GM18909 (cell line): ENCODE measurements at regions not wholly inside any gene's neighbourhood (a gene's known extent, or its start where the extent isn't known, plus 50 kb on each side); places are given as distances from the start of the nearest gene placed in this dataset.

ENCODE experiments used
- ATAC-seq: cut with Tn5 transposase; IDR thresholded peaks from one replicate; pipeline ENCODE4 v1.9.1; 2021; ENCODE audit warnings: mild to moderate bottlenecking; ENCODE audit not compliant: unreplicated experiment, poor library complexity

DNA sequence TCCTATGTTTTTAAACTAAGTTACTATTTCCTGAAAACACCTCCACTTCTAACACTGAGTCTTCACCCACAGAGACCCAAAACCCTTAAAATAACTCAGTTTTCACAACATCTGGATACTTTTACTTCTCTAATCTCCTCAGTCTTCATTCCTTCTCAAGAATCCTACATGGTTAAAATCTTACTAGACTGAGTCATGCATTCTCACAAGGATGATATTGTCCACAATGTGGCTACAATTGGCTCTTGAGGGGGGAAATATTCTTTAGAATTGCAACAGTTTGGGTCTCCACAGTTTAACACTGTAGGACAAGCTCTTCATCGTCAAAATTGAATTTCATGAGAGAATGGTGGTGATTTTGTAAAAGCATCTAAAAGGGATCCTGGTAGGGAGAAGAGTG is 397.1 kb downstream of the SLITRK5 start:
- no peak for ATAC-seq

DNA sequence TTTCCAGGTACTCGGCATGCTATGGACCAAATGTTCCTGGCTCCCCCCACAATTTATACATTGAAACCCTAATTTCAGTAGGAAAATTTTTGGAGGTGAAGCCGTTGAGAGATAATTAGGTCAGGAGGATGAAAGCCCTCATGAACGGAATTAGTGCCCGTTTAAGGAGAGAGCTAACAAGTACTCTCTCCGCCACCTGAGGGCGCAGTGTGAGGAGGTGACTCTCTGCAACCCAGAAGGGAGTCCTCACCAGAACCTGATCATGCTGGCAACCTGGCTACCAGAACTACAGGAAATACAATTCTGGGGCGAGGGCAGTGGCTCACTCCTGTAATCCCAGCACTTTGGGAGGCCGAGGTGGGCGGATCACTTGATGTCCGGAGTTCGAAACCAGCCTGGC is 397.8 kb downstream of the SLITRK5 start:
- ATAC-seq: no peak

DNA sequence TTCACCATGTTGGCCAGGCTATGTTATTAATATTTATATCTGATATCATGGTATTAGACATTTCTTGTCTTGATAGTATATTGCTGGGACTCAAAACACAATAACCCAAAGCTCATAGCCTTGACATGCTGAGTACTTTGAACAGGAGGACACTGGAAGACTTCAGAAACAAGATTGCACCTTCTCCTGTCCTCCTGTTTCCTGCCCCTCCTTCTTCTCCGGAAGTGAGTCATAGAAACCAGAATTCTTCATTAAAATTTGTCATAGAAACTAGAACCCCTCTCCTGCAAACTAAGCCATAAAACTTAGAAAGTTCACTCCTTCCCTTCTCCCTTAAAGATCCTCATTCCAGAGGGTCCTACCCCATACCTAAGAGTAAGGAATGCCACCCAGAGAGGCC is 400.2 kb downstream of the SLITRK5 start:
- ATAC-seq: no peak

DNA sequence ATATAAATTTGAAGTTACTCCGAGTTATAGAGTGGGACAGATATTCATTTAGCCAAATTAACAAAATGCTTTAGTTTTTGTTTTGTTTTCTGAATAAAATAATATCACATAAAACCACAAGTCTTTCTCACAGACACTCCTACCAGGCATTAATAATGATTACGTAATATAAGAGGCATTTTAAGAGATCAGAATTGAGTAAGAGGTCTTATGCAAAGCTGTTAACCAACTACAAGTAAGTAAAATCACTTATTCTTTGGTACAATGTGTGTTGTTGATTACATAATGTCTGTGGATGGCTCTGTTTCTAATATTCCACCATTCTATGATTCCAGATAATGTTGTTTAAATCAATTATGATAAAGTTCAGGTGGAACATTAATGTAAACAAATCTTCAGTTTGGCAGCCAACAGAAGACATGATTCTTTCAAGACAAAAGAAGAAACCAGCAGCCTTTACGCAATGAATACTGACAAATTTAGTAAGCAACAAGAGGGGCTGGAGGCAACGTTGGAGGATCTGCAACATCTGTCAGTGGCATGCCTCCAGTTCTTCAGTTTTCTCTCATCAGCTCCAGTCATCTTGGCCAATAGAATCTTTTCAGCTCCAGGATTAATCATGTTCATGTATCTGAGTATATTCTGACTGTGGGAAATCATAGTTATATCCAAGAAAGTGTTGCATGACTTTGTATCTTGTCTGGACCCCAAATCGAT is 403.8 kb downstream of the SLITRK5 start:
- ATAC-seq: no peak

DNA sequence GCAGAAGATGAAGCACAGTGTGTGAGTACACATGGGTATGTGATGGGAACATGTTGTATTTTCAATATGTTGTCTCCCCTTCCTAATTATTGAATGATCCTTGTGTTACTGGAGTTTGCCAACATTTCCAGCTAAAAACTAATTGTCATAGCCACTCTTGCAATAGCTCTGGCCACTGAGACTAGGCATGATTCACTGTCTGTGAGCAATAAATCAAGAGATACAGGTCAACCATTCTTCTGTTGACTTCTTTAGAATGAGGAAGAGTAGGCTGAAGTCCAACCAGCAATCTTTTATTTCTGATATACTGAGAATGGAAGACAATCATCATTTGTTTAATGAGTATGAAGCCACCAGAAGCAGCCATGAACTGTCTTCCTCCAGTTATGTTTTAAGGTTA is 413.9 kb downstream of the SLITRK5 start:
- ATAC-seq: no peak

DNA sequence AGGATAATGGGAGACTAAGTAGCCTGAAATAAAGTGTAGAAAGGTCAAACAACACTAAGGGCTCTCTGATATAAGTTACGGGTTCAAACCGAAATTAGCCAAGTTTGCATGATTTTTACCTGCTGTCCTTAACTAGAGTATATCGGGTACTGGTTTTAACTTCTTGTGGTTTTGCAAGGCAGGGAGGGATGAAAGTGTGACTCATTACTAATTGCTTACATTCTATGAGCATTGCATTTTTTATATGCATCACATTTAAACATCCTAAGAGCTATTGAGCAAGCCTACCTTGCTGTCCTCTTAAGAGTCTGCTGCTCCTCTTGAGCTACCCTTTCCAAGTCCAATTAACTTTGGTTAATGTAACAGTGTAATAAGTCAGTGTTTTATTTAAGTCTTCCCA is 415.4 kb downstream of the SLITRK5 start:
- ATAC-seq: no peak

DNA sequence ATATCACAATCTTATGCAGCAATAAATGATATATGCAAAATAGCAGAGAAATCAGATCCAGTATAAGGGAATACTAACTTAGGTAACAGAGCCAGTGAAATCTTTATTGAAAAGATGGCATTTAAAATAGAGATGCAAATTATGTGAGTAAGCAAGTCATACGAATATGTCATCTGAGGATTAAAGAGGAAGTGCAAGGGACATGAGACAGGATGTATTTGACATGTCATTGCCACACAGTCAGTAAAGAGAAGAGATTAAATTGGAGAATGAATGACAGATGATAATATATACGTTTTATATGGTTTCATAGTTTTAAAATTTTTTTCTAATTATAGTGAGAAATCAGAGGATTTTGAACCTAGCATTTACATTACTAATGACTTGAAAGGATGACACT is 426.4 kb downstream of the SLITRK5 start:
- ATAC-seq: no peak

DNA sequence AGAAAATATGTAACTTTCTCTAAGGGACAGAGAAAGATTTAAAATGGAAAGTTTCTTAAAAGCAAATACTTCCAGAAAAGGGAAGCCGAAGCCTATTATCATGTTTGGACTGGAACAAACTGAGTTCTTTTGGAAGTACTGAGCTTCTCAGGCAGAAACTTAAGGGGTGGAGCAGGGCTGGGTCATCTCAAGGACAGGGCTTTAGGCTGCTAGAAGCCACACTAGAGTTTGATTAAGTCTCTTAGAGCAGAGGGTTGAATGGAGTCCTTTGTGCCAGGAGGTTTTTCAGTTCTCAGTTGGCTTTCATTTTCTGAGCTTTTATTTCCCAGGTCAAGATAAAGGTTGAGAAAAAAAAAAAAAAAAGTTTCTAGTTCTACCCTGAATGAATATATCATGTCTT is 432.7 kb downstream of the SLITRK5 start:
- no peak for ATAC-seq

DNA sequence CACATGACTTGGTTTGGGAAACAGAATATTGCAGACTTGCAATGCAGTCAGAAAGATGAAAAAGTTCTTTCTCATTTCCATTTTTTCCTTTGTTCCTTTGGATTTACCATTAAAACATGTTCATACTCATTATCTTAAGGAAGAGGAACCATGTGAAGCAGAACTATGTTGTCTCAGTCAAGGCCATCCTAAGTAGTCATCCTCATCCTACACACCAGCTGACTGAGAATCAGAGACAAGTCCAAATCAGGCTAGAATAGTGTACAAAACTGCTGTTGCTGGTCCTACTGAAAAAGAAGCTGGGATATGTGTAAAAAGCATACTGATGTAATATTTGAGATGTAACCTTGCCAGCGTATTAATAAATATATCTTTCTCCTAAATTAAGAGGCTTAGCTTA is 433.4 kb downstream of the SLITRK5 start:
- no peak for ATAC-seq

DNA sequence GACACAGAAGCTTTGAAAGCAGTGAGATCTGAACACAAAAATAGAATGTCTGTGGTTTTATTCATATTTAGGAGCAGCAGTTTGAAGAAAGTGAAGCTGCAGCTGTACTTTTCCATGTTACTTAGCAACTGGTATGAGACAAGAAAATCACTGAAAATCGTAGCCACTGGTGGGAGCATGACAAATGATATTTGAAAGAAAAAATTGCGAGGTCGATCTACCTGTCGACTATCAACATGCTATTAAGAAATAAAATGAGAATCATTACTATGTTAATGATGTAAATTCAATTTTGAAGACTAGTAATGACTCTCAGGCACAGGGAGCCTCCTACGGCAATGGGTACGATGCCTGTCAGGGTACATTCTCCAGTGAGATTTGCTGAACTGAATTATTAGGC is 436.4 kb downstream of the SLITRK5 start:
- no peak for ATAC-seq

DNA sequence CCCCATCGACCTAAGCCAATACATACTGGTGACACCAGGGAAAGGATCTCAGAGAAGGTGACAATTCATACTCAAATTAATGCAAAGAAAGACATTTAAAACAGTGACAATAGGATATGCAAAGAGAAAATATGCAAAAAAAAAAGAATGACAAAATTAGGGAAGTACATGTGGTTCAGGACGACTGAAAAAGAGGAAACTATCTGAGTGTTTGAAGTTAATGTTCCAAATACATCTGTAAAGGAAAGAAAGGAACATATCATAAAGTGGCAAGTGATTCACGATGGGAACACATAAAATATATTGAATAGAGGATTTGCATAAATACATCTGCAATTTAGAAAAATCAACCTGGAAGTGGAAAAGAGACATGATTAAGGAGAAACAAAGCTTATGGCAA is 441.4 kb downstream of the SLITRK5 start:
- no peak for ATAC-seq

DNA sequence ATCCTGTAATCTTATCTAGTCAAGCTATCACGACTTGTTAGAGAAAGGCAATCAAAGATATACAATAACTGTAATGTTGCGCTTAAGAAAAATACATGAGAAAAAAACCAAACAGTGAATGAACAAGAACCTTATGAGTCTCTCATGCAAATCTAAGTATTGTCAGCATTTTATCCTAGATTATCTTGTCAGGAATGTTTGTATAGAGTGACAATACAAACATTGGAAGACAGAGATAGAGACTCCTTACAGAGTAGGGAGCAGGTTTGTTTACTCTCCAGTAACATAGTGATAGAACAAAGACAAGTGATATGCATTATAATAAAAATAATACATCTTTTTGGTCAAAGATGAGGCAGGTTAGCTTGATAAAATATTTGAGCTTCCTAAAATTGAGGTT is 444.8 kb downstream of the SLITRK5 start:
- no peak for ATAC-seq

DNA sequence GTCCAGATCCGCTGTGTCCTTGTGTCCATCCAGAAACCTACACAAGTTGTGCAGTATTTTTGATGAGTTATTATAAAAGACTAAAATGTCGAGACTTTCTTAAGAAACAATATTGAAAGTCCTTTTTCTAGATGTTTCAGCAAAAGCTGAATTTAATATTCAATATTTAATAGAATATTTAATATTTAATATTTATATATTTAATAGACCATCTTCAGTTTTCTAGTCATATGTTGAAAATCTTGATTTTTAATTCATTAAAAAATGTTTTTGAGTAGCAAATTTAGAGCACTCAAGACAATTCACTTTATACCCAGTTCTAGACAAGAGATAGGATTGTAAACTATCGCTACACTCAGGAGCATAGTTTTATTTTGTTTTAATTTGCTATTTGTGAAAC is 447.8 kb downstream of the SLITRK5 start:
- ATAC-seq: no peak

DNA sequence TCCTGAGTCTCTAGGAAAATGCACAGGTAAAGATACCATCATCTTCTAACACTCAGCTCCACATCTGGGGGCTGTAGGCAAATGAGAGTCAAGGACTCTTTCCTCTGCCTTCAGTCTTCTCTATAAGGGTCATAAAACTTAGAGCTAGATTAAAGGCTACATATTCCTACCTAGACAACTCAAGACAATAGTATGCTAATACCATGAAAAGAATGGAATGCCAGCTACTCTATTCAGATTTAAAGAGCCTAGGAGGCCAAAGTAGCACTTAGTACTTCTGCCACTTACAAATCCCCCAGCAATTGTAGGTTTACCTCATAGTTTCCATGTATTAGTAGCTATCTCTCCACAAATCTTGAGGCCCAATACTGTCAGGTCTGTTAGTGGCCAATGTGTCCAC is 453.0 kb downstream of the SLITRK5 start:
- no peak for ATAC-seq

DNA sequence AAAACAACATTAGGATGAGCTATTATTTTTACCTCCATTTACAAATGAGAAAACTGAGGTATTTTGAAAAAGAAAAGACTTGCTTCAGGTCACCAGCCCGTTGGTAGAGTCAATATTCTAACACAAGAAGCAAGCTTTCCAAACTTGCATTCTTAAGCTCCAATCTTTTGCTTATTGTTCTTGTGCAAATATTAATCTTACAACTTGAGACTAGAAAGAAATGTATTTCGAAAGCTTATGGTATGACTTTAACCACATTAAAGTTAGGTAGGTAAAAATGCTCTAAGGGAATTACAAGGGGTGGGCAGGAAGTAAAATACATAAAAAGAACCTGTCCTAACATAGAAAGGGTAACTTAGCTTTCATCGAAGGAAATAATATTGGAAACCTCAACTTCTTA is 453.9 kb downstream of the SLITRK5 start:
- ATAC-seq: no peak

DNA sequence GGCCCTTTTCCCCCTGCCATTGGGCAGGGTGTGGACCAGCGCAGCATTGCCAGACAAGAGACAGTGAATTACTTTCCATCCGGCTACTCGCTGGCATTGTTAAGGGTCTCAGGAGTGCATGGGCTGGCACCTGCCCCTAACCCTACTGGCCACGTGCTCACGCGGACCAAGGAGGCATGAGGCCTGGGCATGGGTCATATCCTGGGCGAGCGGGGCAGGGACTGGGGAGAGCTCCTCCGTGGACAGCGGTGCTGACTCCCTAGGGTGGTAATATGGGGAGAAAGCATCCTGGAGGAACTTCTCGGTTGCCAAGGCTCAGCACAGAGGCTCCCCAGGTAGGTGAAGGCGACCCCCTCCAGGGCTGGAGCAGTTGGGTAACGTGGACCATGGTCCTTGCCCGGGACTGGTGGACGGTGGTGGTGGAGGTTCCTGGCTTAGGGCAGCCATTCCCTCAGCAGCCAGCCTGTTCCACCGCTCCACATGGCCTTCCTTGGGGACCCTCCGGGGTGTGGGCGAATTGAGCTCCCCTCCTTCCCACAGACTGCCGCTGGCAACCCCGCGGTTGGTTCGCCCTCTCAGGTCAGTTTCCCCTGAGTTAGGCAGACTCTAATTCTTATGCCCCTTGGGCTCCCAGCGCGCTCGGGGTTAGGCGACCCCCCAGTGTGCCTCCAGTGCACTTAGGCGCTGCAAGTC is 465.1 kb downstream of the SLITRK5 start:
- no peak for ATAC-seq

DNA sequence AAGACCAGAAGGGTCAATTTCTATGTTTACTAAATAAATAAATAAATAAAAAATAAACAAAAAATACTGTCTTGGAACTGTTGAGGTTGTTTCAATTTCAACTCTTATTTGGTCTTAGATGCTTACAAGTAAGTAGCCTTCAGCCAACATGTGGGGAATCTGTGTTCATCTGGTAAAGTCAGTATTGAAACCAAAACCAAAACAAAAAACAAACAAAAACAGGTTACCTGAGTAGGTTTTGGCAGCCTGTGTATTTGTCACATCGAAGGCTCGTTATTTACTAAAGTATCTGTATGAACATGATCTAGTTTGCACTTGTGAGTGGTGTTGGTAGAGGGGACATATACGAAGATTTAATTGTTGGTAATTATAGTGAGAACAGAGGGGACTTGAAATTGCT is 471.5 kb downstream of the SLITRK5 start:
- no peak for ATAC-seq

DNA sequence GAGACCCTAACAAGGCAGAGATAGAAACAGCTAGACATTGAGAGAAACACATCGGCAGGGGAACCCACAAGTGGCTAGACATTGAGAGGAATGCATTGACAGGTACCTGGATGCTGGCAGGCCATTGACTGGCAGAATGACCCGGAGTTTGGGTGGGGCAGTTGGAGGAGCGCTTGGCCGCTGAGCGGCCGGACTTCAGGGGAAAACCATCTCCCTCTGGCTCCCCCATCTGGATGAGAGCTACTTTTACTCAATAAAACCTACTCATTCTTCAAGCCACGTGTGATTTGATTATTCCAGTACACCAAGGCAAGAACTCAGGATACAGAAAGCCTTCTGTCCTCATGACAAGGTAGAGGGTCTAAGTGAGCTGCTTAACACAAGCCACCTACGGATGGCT is 473.4 kb downstream of the SLITRK5 start:
- no peak for ATAC-seq

DNA sequence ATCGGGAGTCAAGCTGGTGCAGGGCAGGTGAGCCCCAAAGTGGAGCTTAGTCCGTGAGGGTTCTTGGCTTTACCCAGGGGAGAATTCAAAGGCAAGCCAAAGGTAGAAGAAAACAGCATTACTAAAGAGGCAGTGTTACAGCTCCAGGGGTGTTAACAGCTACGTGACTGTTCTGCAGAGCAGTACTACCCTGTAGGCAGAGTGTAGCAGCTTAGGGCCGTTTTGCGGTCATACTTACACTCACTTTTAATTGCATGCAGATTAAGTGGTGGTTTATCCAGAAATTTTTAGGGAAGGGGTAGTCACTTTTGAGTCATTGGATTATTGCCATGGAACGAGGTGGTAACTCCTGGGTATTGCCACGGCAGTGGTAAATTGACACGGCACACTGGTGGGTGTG is 482.2 kb downstream of the SLITRK5 start:
- no peak for ATAC-seq

DNA sequence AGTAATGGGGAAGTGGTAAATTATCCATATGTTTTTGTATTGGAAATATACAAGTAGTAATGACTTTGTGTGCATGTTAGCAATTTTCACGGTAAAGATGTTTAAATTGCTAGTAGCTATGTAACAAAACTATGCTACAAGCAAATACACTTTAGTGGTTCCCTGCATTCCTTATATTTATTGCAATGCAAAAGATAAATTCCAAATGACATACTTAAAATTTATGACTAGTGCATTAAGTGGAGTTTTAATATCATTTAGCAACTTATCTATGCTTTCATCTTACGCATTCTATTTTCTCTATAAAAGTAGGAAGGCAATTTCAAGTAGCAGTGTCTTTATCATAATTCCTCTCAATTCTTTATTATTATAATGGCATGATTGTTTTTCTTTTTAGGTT is 482.8 kb downstream of the SLITRK5 start:
- no peak for ATAC-seq

DNA sequence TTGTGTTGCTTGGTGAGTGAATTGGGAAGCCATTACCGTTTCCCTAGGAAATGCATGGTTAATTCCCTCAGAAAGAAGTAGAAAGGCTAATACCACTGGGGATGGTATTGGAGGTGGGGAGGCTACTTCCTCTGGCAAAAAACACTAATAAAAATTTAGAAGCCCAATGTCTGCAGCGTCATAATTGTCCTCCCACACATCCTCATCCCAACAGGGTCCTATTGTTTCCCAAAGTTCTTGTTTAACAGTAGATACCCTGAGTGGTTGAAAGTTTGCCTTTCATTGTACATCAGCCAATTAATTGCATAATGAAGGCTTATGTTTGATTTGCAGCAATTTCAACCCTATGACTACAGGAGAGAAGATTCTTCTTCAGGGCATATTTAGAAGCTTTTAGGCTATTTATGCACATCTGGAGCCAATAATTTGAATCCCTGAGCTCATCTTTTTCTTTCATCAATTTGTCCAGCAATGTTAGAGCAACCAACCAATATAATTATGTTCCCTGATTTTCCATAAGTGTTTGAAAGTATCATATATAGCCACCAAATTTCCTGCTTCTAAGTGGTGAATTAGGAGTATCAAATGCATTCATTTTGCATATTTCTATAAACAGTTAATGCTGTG is 491.0 kb downstream of the SLITRK5 start:
- ATAC-seq: no peak

DNA sequence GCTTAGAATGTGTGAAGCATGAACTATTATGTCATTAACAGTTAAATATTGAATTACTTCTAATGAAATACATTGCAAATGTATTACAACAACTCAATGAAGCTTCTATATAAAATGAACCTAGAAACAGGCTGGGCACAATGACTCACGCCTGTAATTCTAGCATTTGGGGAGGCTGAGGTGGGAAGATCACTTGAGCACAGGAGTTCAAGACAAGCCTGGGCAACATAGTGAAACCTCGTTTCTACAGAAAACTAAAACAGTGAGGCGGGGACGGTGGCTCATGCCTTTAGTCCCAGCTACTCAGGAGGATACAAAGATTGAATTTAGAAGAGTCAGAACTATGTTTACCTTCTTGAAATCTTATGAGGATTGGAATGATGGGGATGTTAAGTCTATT is 505.1 kb downstream of the SLITRK5 start:
- no peak for ATAC-seq
